DMS53 treated with DMSO at 0.1 percent for 48 hours (cell line): ENCODE measurements at regions not wholly inside any gene's neighbourhood (a gene's known extent, or its start where the extent isn't known, plus 50 kb on each side); places are given as distances from the start of the nearest gene placed in this dataset.
"Not testable (repeated sequence)": the region's sequence is repeated elsewhere in the genome, so short reads cannot be mapped to it uniquely, and the experiment has no call there.

Source experiments
- DNase-seq: peaks from one replicate; lab custom pipeline; 2025; ENCODE audit not compliant: unreplicated experiment; lab: John Stamatoyannopoulos, UW

DNA sequence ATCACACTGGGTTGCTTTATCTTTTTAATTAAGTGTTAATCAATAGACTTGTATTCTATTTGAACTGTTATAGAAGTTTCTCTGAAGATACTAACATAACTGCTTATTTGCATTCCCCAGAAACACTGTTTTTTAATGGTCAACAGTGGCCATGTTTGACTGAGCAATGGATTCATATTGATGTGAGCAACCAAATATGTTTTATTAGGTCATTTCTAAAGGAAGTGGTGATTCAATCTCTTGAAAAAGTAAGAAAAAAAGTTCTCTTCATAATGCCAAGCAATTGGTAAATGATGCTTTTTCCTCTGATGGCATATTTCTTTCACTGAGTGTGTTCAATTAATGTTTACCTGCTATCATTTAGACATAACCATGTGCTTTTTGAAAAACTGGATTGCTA lies 593.0 kb upstream of the CITED2 start:
- no peak for DNase-seq

DNA sequence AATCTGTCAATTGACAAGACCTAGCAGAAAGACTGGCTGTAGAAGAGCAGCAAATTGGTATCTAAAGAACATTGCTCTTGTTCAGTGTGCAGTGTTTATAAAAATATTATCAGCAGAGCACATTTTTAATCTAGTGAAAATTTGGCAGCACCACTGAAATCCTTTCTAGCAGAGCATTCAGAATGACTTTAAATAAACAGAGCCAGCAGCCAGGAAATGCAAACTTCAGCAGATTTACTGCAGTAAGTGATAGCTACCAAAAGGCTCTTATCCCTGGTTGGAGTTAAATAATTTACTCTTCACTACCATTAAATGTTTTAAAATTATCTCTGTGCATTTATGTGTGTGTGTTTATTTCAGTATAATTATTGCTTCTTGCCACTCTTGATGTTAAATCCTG lies 590.9 kb upstream of the CITED2 start:
- no peak for DNase-seq

DNA sequence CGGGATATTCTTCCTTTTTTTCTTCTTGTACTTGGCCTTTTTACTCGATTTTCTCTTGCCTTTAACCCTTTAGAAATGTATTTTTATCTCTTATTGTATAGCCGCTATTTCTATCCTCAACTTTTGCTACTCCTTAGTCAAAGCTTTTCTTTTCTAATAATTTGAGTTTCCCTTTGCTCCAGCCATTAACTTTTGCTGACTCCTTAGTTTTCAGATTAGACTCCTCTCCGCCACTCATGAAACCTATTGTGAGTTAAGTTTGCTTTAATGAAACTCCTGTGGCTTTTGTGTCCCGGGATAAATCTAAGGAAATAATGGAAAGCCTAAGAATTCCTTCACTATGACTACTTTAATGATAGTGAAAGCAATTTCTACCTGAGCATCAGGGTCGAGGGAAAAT lies 590.3 kb upstream of the CITED2 start:
- DNase-seq = no peak

DNA sequence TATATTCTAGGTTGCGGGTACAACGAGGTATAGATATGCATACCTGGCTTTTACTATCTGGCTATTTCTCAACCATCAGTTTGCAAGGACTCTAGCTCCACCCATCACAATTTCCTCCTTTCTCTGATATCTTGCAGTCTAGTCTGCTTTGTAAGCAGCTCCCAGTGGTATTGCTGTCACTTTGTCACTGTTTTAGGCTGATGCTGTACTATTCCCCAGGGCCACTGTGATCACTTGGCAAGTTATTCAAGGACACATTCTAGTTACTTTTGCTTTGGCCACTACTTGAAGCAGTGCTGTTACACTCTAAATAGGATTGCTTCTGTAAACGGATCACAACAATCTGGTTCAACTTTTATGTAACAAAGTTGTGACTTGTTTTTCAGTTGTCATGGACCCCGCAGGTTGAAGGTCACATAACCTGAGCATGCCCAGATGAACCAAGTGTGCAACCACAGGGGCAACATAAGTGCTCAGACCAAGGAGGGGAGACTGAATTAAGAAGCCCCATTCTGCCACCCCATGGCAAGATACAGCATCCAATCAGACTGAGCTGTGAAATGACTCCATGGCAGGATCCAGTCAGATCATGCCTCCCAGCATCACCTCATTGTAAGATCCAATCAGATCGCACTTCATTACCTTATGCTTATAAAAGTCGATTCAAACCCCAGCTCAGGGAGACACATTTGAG lies 588.4 kb upstream of the CITED2 start:
- DNase-seq = no peak

DNA sequence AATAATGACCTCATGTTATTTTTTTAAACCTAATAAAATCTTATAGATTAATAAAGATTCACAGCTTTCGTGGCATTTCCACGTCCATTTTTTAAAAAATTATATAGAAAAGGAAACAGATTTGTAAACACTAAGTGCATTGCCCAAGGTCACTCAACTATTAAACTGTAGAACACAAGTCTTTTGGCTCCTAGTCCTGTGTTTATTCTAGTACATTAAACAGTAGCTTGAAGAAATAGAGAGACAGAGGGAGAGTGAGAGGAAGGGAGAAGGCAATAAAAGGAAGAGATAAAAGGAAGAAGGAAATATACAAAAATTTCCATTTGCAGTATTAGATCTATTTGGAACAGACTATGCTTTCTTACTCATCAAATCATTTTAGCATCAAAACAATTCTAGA lies 586.7 kb upstream of the CITED2 start:
- no peak for DNase-seq

DNA sequence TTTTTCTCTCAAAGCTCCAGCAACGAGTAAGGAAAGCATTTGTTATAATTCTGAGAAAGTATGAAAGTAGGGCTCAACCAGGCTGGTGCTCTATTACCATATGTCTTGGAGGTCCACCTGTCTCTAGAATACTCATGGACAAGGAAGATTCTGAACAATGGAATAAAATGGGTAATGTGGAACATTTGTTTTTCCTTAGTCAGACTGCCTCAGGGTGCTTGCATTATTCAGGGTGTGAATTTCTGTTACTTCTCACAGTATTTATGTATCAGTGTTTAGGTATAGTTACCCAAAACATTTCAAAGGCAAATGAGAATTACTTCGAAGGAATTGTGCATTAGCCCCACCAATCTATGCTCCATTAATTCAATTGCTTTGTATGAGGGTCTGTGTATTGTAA lies 586.2 kb upstream of the CITED2 start:
- DNase-seq = no peak

DNA sequence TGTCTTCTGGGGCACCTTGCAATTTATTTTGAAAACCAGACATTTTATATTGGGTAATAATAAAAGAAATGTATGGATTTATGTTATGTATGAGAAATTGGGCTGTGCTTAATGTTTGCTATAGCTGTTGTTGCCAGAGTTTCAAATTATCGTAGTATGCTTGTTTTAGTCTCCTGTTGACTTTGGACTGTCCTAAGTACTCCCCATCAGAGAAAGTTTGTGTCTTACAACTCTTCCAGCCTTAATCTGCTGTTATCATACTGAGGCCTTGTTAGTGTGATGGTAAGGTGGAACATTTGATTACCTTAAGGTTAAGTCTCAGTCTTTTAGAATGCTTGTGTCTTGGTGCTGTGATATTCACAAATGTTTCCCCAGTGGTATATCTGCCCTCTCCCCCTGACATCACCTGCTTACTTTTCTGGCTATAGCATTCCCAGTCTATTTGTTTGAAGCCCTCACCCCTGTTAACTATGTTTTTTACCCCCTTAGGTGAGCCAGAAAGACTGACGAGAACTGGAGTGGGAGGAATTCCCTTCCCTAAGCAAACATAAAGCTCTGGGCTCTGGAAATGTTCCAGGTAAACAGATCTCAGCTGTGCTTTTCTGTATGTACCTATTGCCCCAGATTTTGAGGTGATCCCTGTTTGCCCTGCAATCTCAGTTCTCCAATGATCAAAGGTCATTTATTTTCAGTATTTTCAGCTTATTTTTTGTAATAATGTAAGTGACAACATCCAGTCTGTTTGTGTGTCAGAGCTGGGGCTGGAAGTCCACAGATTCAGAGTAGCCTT lies 581.1 kb upstream of the CITED2 start:
- no peak for DNase-seq

DNA sequence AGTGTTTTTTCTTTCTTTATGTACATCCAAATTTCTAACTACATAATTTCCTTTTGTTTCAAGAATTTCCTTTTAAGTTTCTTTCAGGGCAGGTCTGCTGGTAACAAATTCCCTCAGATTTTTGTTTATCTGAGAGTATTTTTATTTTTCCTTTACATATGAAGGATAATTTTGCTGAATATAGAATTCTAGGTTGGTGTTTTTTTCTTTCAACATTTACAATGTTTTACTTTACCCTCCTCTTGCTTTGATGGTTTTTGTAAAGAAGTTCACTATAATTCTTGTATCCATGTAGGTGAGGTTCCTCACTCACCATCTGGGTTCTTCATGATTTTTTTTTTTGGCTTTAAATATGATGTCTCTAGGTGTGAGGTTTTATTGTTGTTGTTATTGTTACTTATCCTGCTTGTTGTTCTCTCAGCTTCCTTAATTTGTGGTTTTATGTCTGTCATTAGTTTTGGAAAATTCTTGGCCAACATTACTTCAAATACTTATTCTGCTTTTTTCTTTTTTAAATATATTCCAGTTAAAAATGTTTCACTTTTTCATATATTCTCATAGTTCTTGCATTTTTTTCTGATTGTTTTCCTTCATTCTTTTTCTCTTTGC lies 580.1 kb upstream of the CITED2 start:
- no peak for DNase-seq

DNA sequence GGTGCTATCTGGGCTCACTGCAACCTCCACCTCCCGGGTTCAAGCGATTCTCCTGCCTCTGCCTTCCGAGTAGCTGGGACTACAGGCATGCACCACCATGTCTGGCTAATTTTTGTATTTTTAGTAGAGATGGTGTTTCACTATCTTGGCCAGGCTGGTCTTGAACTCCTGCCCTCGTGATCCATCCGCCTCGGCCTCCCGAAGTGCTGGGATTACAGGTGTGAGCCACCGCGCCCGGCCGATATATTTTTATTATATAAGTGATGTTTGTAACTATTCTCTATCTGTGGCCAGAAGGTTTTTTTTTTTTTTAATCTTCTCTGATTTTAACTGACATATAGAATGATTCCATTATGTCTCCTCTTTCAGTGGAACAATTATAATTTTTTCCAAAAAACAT lies 579.3 kb upstream of the CITED2 start:
- DNase-seq = not testable (repeated sequence)

DNA sequence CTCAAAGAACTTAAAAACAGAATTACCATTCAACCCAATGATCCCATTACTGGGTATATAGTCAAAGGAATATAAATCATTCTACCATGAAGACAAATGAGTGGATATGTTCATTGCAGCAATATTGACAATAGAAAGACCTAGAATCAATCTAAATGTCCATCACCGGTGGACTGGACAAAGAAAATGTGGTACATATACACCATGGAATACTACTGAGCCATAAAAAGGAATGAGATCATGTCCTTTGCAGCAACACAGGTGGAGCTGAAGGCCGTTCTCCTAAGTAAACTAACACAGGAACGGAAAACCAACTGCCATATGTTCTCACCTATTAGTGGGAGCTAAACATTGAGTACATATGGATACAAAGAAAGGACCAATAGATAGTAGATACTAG lies 576.7 kb upstream of the CITED2 start:
- no peak for DNase-seq

DNA sequence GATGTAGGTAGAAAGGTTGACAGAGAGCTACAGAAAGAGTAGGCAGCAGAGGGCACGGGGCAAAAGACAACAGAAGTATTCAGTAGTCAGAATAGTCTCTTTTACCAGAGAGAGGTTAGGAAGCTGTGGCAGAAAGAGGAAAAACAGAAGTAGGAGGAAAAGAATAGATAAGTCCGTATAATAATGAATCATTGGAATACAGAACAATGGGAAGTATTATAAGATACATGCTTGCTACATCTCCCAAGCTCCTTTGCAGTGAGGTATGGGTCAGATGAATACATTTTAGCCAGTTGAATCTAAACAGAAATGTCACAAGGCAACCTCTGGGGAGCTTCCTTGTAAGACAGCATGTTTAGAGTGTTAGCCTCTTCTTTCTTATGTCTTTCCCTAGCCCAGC lies 570.5 kb upstream of the CITED2 start:
- DNase-seq = no peak

DNA sequence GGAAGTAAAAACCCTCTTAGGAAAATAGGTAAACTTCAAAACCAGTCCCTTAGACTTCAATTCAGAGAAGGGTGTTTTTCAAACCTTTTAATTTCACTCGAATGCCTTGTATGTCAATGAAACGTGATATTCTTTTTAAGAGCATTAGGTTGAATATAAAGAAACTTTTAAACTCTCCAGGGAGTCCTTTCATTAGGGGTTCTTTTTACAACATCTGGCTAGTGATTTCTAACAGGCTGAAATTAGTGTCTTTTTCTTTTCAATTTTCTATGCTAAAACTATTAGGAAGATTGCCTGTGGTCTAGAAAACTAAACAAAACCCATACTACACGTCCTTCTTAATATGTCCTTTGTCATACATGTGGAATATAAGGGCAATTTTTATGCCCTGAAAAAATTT lies 569.7 kb upstream of the CITED2 start:
- DNase-seq = no peak

DNA sequence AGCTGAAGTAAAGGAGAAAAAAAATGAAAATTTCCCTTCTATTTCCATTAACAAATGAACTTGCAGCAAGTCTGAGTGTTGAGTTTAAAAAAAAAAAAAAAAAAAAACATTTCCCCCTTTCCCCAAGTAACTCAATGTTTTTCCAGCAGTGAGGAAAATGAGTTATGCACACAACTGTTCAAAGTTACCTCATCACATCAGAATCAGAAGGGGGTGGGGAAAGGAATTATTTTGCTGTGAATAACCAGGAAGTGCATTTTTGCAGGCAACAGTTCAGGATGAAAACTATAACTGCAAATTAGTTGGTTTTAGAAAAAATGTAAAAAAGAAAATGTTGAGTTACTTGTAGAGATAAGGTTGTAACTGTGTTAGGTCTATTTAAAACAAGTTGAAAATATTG lies 568.9 kb upstream of the CITED2 start:
- DNase-seq = no peak

DNA sequence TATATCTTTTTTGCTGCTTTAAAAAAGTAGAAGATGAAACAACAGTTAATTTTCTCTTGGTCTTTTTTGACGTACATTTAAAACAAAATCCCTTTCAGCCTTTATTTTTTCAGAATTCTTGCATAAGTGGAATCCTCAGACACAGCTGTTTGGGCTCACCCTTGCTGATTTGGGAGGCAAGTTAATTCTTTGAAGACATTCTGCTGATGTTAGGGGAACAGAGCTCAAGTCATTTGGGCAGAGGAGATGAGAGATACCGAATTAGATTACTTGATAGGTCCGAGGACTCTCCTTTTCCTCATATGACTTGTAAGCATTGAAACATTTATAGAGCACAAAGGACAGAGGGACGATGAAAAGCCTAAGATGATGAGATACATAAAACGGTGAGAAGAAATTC lies 567.9 kb upstream of the CITED2 start:
- DNase-seq = no peak

DNA sequence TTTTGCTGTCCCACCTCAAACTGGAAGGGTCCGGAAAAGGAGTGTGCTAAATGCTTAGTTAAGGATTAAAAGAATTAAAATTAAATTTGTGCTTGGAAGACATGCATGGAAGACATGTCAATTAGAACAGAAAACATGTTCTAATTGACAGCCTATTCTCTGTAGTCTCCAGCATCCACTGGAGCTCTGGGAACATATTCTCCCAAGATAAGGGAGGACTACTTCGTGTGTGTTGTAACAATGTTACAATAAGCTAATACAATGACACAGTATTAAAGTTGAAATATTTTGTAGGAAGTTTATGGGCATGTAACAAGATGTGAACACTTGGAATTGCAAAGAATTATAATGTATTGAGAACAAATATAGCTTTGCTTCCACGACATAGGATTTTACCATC lies 567.4 kb upstream of the CITED2 start:
- DNase-seq = no peak

DNA sequence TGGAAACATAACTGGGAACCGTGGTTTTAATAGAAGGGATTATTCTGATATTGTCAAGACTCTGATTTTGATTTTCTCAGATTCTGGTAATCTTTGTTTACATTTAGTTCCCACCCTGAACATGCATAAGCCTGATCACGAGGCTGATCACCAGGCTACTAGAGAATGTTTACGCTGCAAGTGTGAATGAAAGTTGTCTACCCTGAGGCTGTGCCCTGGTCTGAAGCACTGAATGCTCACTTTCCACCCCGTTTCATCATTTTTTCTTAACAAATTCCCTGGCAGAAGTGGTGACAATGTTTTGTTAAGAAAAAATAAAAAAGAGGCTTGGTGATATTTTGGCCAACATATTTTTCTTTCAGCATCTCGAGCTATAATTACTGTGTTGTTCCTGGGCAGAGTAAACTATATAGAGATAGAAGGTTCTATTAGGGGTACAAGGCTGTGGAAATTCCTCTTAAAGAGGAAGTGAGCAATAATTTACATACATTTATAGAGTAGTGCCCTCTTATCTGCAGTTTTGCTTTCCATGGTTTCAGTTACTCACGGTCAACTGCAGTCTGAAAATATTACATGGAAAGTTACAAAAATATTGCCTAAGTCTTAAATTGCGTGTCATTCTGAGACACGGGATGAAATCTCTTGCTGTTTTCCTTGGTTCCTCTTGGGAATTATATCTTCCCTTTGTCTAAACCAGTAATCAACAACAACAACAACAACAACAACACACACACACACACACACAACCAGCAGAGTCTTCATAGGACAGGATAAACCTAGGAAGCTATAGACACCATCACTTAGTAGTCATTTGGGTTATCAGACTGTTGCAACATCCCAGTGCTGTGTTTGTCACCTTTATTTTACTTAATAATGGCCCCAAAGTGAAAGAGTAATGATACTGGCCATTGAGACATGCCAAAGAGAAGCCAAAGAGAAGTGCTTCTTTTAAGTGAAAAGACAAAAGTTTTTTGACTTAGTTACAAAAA lies 566.6 kb upstream of the CITED2 start:
- DNase-seq = no peak

DNA sequence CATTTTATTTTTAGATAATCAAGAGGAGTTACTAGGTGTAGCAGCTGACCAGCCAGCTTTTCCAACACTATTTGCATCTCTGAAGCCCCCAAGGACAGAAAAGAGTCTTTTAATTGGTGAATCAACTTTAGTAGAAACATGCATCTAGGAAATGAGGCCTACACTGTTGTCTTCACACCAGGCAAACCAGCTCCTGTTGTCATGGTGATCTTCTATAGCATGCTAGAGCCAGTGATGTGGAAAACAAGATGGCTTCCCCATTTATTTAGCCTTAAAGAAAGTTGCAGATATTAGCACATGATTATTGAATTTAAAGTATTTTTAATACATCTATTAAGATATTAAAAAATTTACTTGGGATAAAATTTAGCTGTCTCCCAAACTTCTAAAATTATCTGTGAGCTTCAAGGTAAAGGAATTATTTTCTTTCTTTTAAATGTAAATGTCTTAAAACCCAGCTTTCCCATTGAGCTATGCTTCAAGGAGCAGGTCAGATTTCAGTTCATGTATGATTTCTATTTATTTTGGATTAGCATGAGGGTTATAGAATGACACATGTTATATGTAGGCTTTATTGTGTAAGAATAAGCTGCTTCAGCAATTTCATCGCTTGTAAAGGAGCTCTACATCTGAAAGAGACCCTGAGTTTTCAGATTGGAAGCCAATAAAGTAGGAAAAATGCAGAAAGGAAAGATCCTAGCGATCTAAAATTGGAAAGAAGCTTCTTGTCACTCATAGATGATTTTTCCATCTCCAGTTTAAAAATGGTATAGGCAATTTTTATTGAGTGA lies 564.9 kb upstream of the CITED2 start:
- DNase-seq = no peak

DNA sequence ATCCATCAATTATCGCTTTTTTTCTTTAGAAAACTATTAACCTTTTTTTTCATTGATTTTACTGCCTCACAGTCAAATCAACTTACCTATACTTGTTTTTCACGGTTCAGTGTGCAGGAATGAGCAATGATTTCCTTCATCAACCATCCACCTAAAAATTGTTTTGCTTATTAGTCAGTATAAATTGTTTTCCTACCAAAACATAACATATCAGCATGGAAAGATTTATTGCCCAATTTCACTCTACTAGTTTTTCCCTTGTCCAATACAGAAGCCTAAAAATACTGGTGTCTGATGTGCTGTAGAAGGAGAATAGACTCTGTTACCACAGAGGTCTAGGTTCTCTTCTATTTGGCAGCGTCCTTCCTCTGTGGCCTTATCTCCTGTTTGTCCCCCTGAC lies 558.2 kb upstream of the CITED2 start:
- no peak for DNase-seq

DNA sequence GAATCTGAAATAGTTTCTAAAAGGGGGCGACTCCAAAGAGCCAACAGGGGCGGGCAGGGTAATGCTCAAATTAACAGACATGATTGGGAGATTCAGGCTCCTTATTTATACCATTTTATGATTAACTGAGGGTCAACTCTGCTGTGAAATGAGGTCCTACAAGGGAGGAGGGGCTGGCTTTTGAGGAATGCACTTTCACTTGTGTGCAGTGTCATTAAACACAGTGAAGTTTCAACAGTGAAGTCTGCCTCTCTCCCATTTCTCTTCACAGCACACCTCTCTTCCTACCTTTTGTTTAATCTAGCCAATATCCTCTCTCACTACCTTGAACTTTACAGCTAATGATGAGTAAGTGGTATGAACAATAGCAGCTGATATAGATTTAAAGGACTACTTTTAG lies 557.3 kb upstream of the CITED2 start:
- no peak for DNase-seq

DNA sequence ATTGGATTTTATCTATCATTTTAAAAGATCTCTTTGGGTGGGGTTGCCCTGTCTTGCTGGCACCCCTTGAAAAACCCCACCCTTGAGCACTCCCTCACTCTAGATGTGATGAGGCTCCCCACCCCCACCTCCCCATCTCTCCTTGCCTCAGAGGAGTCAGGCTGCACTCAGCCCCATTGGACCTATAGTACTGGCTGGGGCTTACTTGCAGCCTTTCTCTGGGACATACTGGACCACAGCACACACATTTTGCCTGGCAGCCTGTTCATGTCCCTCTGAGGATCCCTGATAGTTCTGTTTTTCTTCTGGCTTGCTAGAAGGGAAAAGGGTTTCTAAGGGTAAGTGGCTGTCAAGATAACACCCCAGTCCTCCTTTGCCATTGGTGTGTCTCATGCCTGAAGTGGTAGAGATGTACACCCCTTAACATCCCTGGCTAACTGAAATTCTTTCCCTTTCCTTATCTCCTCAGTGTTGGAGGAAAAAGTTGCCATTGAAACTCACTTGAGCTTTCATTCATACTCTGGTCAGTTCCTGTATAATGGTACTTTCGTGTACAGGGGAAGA lies 553.4 kb upstream of the CITED2 start:
- no peak for DNase-seq
